Skeletal muscle tissue (tissue), 3 donors: ENCODE measurements at regions not wholly inside any gene's neighbourhood (a gene's known extent, or its start where the extent isn't known, plus 50 kb on each side); places are given as distances from the start of the nearest gene placed in this dataset.
"Not testable (repeated sequence)": the region's sequence is repeated elsewhere in the genome, so short reads cannot be mapped to it uniquely, and the experiment has no call there.

ENCODE experiments used
- H3K27ac ChIP-seq: one replicate; pipeline ENCODE4 v1.7.0; 2013; ENCODE audit warnings: mild to moderate bottlenecking, low read depth, low read length, inconsistent platforms
- H3K27me3 ChIP-seq, 3 donors: one replicate each; pipeline ENCODE4 v1.7.0; 2013; ENCODE audit warnings: low read length in 3 of 3; ENCODE audit not compliant: control insufficient read depth in 3 of 3, insufficient read depth in 3 of 3
- H3K36me3 ChIP-seq, 3 donors: one replicate each; pipeline ENCODE4 v1.7.0; 2013; ENCODE audit warnings: low read length in 3 of 3; ENCODE audit not compliant: control insufficient read depth in 3 of 3, insufficient read depth in 3 of 3
- H3K4me1 ChIP-seq, 3 donors: one replicate each; pipeline ENCODE4 v1.7.0; 2013; ENCODE audit warnings: low read length in 3 of 3, mild to moderate bottlenecking in 3 of 3; ENCODE audit not compliant: control insufficient read depth in 3 of 3, insufficient read depth in 3 of 3
- H3K4me3 ChIP-seq, 3 donors: one replicate each; pipeline ENCODE4 v1.7.0; 2013; ENCODE audit warnings: low read length in 3 of 3
- H3K9ac ChIP-seq, 3 donors: one replicate each; pipeline ENCODE4 v1.7.0; 2013; ENCODE audit warnings: low read length in 3 of 3, mild to moderate bottlenecking in 3 of 3, moderate library complexity in 2 of 3, low read depth in 1 of 3
- H3K9me3 ChIP-seq, 3 donors: one replicate each; pipeline ENCODE4 v1.7.0; 2013; ENCODE audit warnings: low read length in 3 of 3; ENCODE audit not compliant: control insufficient read depth in 3 of 3
- donor health status: Osteomylitis.

DNA sequence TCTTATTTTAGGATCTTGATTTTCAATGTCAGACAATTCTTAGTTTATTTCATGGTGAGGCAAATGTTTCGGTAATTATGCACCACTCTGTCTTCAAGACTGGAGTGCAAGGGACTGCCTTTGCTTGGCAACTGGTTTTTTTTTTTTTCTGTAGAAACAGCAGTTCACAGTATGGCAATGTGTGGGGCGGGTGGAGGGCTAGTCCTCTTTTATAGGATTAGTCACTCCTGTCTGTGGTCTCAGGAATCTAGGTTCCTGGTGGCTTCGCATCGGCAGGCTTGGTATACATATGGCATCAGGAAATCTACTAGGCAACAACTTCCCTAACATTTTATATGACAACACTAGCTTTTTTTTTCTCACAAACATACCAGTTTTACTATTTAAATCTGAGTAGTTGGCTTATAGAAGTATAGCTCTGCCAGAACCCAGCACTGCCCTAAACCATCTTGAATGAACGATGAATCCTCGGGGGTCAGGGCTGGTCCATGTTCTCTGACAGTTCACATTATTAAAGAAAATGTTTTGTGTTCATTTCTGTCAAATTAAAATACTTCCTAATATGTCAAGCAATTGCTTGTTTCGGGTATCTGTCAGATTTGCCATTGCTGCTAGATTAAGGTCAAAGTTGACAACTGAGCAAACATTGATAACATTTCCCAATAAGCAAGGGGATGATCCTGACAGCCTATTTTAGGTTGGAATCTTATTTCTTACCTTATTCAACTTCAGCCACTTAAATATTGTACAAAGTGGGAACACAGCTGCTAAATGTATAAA is 289.7 kb upstream of the VSTM2A start:
- no peak overlapping the region for H3K27ac ChIP-seq
- H3K4me3 ChIP-seq = no peak overlapping the region
- no peaks in the 10 kb centered on the region for H3K9me3 ChIP-seq
- no peak overlapping the region for H3K9ac ChIP-seq
- H3K36me3 ChIP-seq = no peaks in the 10 kb centered on the region
- no peaks in the 10 kb centered on the region for H3K27me3 ChIP-seq
- H3K4me1 ChIP-seq = no peaks in the 10 kb centered on the region

DNA sequence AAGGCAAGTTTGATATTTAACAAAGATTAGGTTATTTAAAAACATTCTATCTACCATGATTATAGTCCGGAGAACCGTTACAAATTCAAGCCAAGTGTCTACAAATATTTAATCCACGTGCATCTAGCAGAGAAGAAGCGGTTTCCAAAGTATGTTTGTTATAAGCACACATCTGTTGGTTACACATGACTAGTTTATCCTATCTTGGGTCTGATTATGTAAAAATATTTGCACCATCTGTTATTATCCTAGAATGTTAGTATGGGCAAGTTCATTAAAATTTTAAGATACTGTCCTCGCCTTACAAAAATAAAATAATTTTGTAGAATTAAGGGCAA is 289.2 kb upstream of the VSTM2A start:
- Histone ChIP-seq H3K4me1 (no peaks in the 10 kb centered on the region), H3K9me3 (no peaks in the 10 kb centered on the region), H3K36me3 (no peaks in the 10 kb centered on the region), H3K4me3 (no peak overlapping the region), H3K27ac (no peak overlapping the region), H3K9ac (no peak overlapping the region), H3K27me3 (no peaks in the 10 kb centered on the region)

DNA sequence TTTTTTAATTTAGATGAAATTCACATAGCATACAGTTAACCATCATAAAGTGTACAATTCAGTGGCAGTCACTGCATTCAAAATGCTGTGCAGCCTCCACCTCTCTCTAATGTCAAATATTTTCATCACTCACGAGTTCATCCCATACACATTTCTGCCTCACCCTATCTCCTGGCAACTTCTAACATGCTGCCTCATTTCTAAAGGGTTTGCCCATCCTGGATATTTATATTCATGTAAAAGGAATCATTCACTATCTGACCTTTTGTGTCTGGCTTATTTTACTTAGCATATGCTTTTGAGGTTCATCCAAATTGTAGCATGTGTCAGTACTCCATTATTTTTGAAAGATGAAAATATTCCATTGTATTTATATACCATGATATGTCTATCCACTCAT is 286.9 kb upstream of the VSTM2A start:
- Histone ChIP-seq H3K36me3 (no peaks in the 10 kb centered on the region), H3K9me3 (peaks cover 0 to 3% (median 0%) of the 10 kb centered on the region in 3 donors), H3K9ac (no peak overlapping the region), H3K4me3 (no peak overlapping the region), H3K27ac (no peak overlapping the region), H3K4me1 (no peaks in the 10 kb centered on the region), H3K27me3 (no peaks in the 10 kb centered on the region)

DNA sequence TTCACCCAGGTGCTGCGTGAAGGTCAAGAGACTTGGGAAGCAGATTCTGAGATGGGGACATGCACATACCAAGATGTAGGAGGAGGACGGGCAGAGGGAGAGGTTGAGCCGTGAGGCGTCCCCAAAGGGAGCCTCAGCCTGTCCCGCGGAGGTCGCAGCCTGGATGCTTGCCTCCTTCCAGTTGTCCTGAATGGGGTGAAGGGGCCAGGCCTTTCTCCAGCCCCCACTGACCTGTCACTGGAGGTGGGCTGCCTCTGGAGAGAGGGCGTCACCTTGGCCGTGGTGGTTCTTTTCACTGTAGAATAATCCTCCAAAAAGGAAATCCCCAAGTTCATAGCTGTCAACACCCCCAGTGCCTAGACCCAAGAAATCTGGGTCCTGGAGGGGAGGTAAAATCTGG is 283.0 kb upstream of the VSTM2A start:
- Histone ChIP-seq H3K4me1 (no peaks in the 10 kb centered on the region), H3K4me3 (no peak overlapping the region), H3K36me3 (no peaks in the 10 kb centered on the region), H3K27ac (no peak overlapping the region), H3K9me3 (peaks cover 0 to 3% (median 0%) of the 10 kb centered on the region in 3 donors), H3K27me3 (no peaks in the 10 kb centered on the region), H3K9ac (no peak overlapping the region)

DNA sequence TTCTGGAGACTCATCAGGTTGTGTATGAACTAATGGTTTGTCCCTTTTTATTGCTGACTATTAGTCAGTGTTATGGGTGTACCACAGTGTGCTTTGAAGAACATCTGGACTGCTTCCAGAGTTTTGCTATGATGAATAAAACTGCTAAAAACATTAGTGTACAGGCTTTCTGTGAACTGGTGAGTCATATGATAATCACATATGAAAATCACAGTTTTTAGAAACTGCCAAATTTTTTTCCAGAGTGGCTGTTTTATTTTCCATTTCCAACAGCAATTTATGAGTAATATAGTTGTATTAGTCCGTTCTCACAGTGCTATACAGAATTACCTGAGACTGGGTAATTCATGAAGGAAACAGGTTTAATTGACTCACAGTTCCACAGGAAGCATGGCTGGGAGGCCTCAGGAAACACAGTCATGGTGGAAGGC is 281.2 kb upstream of the VSTM2A start:
- Histone ChIP-seq H3K36me3 (no peaks in the 10 kb centered on the region), H3K9me3 (peaks cover 0 to 3% (median 0%) of the 10 kb centered on the region in 3 donors), H3K9ac (no peak overlapping the region), H3K4me1 (no peaks in the 10 kb centered on the region), H3K27ac (no peak overlapping the region), H3K27me3 (no peaks in the 10 kb centered on the region), H3K4me3 (no peak overlapping the region)

DNA sequence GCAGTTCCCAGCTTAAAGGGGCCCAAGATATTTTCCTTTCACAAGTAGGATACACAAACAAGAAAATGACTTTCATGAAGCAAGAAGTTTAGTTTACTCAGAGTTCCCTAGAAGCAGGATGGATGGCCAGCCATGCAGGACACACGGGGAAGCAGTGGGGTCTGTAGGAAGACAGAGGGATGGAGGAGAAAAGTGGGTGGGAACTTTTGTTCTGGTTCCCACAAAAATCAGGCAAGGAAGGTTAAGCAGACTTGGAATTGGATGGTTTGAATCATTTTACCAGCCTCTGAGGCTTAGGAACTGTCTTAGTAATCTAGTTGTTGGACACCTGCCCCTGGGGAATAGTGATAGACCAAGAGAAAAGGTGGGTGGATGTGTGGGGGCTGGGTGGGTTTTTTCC is 263.3 kb upstream of the VSTM2A start:
- Histone ChIP-seq H3K4me1 (no peaks in the 10 kb centered on the region), H3K27me3 (no peaks in the 10 kb centered on the region), H3K36me3 (no peaks in the 10 kb centered on the region), H3K9ac (no peak overlapping the region), H3K4me3 (no peak overlapping the region), H3K9me3 (peaks cover 0 to 3% (median 0%) of the 10 kb centered on the region in 3 donors), H3K27ac (no peak overlapping the region)

DNA sequence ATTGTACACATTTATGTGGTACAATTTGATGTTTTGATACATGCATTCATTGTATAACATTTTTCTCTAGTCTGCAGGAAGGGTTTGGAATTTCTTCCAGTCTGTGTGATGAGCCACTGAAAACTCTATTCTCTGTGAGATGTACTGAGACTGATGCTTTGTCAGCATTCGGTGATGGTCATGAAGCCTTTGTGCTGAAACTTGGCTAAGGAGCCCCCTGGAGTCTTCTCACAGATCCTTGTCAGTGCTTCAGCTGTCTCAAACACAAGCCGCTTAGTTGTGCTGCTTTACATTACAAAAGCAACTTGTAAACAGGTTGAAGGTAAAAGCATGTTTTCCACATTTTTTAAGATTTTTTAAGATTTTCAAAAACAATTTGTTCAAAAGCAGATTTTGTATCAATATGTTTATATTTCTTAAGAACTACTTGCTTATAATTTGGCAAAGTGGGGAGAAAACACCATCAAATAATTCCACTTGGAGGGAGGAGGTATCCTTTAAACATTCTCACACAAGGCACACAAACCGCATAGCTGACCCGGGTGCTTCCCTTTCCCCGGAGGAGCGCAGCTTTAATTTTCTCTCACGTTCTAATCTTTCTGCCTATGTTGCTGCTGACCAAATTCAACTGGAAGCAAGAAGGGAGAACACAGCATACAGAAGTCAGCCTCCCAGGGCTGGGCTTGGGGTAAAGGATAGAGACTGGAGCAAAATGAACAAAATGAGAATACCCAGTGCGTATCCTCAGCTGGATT is 249.8 kb upstream of the VSTM2A start:
- H3K4me1 ChIP-seq = no peaks in the 10 kb centered on the region
- no peak overlapping the region for H3K27ac ChIP-seq
- no peaks in the 10 kb centered on the region for H3K36me3 ChIP-seq
- H3K4me3 ChIP-seq = no peak overlapping the region
- no peak overlapping the region for H3K9ac ChIP-seq
- no peaks in the 10 kb centered on the region for H3K9me3 ChIP-seq
- H3K27me3 ChIP-seq = no peaks in the 10 kb centered on the region

DNA sequence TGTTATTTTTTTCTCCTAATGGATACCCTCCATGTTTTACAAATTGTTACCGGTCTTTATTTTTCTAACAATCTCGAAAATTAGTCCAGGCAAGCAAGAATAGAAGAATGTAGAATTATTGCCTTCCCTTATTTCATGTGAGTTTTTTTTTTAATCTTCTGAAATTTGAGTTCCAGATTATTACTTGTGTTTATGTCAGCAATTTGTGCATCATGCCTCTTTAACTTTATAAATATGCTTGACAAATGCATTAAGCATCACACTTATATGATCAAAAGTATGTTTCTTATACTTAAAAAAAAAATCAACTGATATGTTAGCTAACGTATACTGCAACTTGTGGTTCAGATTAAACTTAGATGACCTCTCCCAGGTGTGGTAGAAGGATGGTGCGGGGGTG is 242.7 kb upstream of the VSTM2A start:
- H3K4me3 ChIP-seq = no peak overlapping the region
- H3K4me1 ChIP-seq = no peaks in the 10 kb centered on the region
- H3K27me3 ChIP-seq = no peaks in the 10 kb centered on the region
- no peaks in the 10 kb centered on the region for H3K9me3 ChIP-seq
- no peaks in the 10 kb centered on the region for H3K36me3 ChIP-seq
- no peak overlapping the region for H3K9ac ChIP-seq
- H3K27ac ChIP-seq = no peak overlapping the region

DNA sequence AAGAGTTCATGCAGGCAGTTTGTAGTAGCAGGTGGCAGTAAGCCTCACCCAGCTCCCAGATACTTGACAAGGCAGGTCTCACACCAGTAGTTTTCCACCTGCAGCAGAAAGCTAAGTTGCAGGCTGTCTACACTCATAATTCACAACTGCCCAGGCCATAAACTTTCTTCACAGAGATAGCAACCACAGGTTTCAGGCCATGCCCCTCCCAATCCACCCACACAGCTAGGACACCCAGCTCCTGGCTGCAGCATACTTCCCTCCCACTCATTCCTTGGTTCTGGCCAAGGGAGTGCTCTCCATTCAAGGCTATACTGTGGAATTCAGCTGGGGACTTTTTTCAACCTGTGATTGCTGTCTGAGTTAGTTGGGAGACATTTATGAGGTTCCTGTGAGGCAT is 226.2 kb upstream of the VSTM2A start:
- H3K27ac ChIP-seq, H3K36me3 ChIP-seq, H3K4me3 ChIP-seq, H3K9ac ChIP-seq, H3K9me3 ChIP-seq, H3K27me3 ChIP-seq, H3K4me1 ChIP-seq: not testable (repeated sequence)

DNA sequence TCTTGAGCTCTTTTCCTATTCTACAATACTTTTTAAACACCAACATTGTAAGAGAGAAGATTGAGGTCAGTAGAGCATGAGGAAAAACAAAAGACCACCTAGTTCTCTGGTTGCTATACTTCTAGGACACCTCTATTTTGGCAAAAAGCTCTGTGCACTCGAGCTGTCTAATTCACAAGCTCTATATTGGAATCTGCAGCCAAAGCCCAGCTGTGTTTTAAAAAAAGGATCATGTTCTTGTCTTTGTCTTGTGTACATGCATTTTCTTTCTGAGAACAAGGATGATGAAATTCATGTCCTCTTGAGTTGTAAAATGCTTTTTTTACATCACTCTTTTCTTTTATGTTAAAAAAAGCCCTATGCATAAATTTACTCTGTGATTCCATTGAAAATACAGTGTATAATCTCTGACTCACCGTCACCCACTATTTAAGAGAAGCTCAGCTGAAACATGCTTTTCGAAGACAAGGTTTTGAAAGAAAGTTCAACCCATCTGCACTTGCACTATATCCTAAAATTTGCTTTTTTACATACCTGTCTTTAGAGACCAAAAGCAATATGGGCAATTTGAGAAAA is 215.5 kb upstream of the VSTM2A start:
- Histone ChIP-seq H3K9me3 (no peaks in the 10 kb centered on the region), H3K4me1 (no peaks in the 10 kb centered on the region), H3K27me3 (no peaks in the 10 kb centered on the region), H3K9ac (no peak overlapping the region), H3K36me3 (no peaks in the 10 kb centered on the region), H3K27ac (no peak overlapping the region), H3K4me3 (no peak overlapping the region)
